ENCODE measurements at regions not wholly inside any gene's neighbourhood (a gene's known extent, or its start where the extent isn't known, plus 50 kb on each side); places are given as distances from the start of the nearest gene placed in this dataset.

- no peak for DNase-seq
Observed at GRCh38 chr6:165941249-165941775, 226.3 kb downstream of the TBXT start.

- DNase-seq, result no peak
Observed at GRCh38 chr6:165940366-165940765, 227.3 kb downstream of the TBXT start.

- DNase-seq, result no peak
Observed at GRCh38 chr6:165939601-165940290, 227.9 kb downstream of the TBXT start.

- no peak for DNase-seq
Observed at GRCh38 chr6:165939047-165939446, 228.6 kb downstream of the TBXT start.

- DNase-seq, result no peak
Observed at GRCh38 chr6:165937564-165938358, 229.9 kb downstream of the TBXT start.

GRCh38 chr6:165936660-165937059 is 231.0 kb downstream of the TBXT start:
- DNase-seq, result no peak

- no peak for DNase-seq
Observed at GRCh38 chr6:165936096-165936495, 231.6 kb downstream of the TBXT start.

- DNase-seq, result no peak
Observed at GRCh38 chr6:165931675-165932074, 236.0 kb downstream of the TBXT start.

- no peak for DNase-seq
Observed at GRCh38 chr6:165930668-165931214, 236.9 kb downstream of the TBXT start.

- DNase-seq, result no peak
Observed at GRCh38 chr6:165929607-165930006, 238.0 kb downstream of the TBXT start.

GRCh38 chr6:165926378-165926777 is 241.3 kb downstream of the TBXT start:
- no peak for DNase-seq

- no peak for DNase-seq
Observed at GRCh38 chr6:165925474-165926156, 242.0 kb downstream of the TBXT start.

- no peak for DNase-seq
Observed at GRCh38 chr6:165922309-165922794, 245.3 kb downstream of the TBXT start.

GRCh38 chr6:165920896-165921671 is 246.6 kb downstream of the TBXT start:
- DNase-seq, result no peak

- DNase-seq, result no peak
Observed at GRCh38 chr6:165917576-165917975, 250.1 kb downstream of the TBXT start.

- no peak for DNase-seq
Observed at GRCh38 chr6:165915022-165915770, 252.2 kb upstream of the PDE10A start.

GRCh38 chr6:165913676-165914570 is 250.9 kb upstream of the PDE10A start:
- DNase-seq, result no peak

- DNase-seq, result no peak
Observed at GRCh38 chr6:165910184-165910966, 247.3 kb upstream of the PDE10A start.

GRCh38 chr6:165906736-165907135 is 243.7 kb upstream of the PDE10A start:
- DNase-seq, result no peak

- DNase-seq, result no peak
Observed at GRCh38 chr6:165905744-165906143, 242.7 kb upstream of the PDE10A start.

All from CD4-positive, alpha-beta T cell treated with Interleukin-21 for 1 hour (primary cell).